Colonic mucosa (tissue), 4 donors: ENCODE measurements at regions not wholly inside any gene's neighbourhood (a gene's known extent, or its start where the extent isn't known, plus 50 kb on each side); places are given as distances from the start of the nearest gene placed in this dataset.

Experiments
- DNase-seq: peaks from one replicate; pipeline ENCODE4 v3.0.0-alpha.2; 2020
- H3K27ac ChIP-seq: fragments of 200-600 bp; one replicate; pipeline ENCODE4 v1.8.0; 2021
- H3K27me3 ChIP-seq: fragments of 200-600 bp; one replicate; pipeline ENCODE4 v1.8.0; 2021
- H3K36me3 ChIP-seq: fragments of 200-600 bp; one replicate; pipeline ENCODE4 v1.8.0; 2021
- H3K4me1 ChIP-seq: fragments of 200-600 bp; one replicate; pipeline ENCODE4 v1.8.0; 2021; ENCODE audit warnings: mild to moderate bottlenecking
- H3K4me3 ChIP-seq: fragments of 200-600 bp; one replicate; pipeline ENCODE4 v1.8.0; 2021
- H3K9ac ChIP-seq, 2 donors: one replicate each; pipeline ENCODE4 v1.7.0; 2013; ENCODE audit warnings: control low read depth in 2 of 2, low read depth in 2 of 2, low read length in 2 of 2
- H3K9me3 ChIP-seq: fragments of 200-600 bp; one replicate; pipeline ENCODE4 v1.8.0; 2021
- CTCF ChIP-seq: fragments of 200-600 bp; IDR thresholded peaks from one replicate; pipeline ENCODE4 v1.8.0; 2022; ENCODE audit warnings: antibody characterized with exemption, mild to moderate bottlenecking
- intact Hi-C: fragments of 100-400 bp; cut with DNase I; formaldehyde crosslinking; loops from one replicate; pipeline ENCODE4 v1.14.1; 2022
- donor health status: healthy.
- donor health status: DM: no; HTN: no; CAD: no.
- donor health status: DM: no; HTN: no; CAD: no.

GRCh38 chr15:52893338-52893737, 103.2 kb upstream of the ONECUT1 start:
- H3K27me3 ChIP-seq: no peaks in the 10 kb centered on the region
- no peak overlapping the region for H3K4me3 ChIP-seq
- no peak overlapping the region for H3K27ac ChIP-seq
- H3K36me3 ChIP-seq: no peaks in the 10 kb centered on the region
- DNase-seq: no peak
- no peak for TF ChIP-seq CTCF
- no peaks in the 10 kb centered on the region for H3K4me1 ChIP-seq
- H3K9me3 ChIP-seq: no peaks in the 10 kb centered on the region
- H3K9ac ChIP-seq: no peak overlapping the region
- intact Hi-C loops: no loop called here

DNA sequence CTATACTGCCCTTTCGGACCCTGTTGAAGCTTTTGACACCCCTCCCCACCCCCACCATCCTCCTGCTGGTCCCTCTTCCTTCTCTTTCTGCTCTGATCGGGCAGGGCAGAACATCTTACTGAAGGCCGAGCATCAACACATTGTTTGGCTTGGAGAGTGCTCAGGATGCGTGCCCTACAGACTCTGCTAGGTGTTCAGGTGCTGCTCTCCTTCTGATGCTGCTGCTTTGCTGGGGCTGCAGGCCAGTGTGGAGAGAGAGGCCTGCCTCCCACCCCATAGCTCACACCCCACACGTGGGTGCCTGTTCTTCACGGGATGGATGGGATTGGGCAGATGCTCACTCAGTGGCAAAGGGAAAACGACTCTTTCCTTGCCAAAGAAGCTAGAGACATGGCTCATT, 89.8 kb upstream of the ONECUT1 start:
- H3K36me3 ChIP-seq: no peaks in the 10 kb centered on the region
- H3K9me3 ChIP-seq: no peaks in the 10 kb centered on the region

DNA sequence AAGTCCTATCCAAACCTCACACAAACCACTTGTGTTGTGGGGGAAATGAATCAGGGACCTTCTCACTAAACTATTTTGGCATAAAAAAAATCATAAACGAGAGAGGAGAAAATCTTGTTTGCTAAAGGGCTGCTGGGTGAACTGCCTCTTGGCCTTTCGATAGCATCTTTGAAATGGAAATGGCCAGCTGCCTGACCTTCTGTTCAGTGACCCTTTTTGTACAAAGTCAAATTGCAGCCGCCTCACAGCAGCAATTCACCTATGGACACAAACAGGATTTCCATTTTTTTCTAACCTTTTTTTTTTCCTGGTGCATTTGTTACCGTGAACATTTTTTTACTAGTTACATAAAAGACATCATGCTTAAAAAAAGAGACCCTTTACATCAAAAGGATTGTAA, 89.0 kb upstream of the ONECUT1 start:
- H3K9ac ChIP-seq: no peak overlapping the region
- DNase-seq: no peak
- intact Hi-C loops: no loop called here
- H3K9me3 ChIP-seq: no peaks in the 10 kb centered on the region
- H3K36me3 ChIP-seq: no peaks in the 10 kb centered on the region
- no peak overlapping the region for H3K27ac ChIP-seq
- no peak overlapping the region for H3K4me3 ChIP-seq
- H3K4me1 ChIP-seq: no peaks in the 10 kb centered on the region
- no peaks in the 10 kb centered on the region for H3K27me3 ChIP-seq
- TF ChIP-seq CTCF: no peak

More for the DNA sequence above, 89.8 kb upstream of the ONECUT1 start:
- no peaks in the 10 kb centered on the region for H3K4me1 ChIP-seq
- H3K4me3 ChIP-seq: no peak overlapping the region
- H3K9ac ChIP-seq: no peak overlapping the region
- DNase-seq: no peak
- no peak for TF ChIP-seq CTCF
- intact Hi-C loops: no loop called here
- H3K27me3 ChIP-seq: no peaks in the 10 kb centered on the region
- no peak overlapping the region for H3K27ac ChIP-seq

- H3K27ac ChIP-seq: no peak overlapping the region
- no peak overlapping the region for H3K9ac ChIP-seq
- H3K9me3 ChIP-seq: no peaks in the 10 kb centered on the region
- TF ChIP-seq CTCF: no peak
- H3K4me1 ChIP-seq: no peaks in the 10 kb centered on the region
- no peaks in the 10 kb centered on the region for H3K27me3 ChIP-seq
- H3K4me3 ChIP-seq: no peak overlapping the region
- DNase-seq: no peak
- no peaks in the 10 kb centered on the region for H3K36me3 ChIP-seq
- intact Hi-C loops: no loop called here
Observed at GRCh38 chr15:52876991-52877663, 87.0 kb upstream of the ONECUT1 start.

- no peaks in the 10 kb centered on the region for H3K36me3 ChIP-seq
- intact Hi-C loops: no loop called here
- H3K4me1 ChIP-seq: no peaks in the 10 kb centered on the region
- H3K4me3 ChIP-seq: no peak overlapping the region
- no peak for DNase-seq
- no peaks in the 10 kb centered on the region for H3K9me3 ChIP-seq
- H3K27me3 ChIP-seq: no peaks in the 10 kb centered on the region
- TF ChIP-seq CTCF: no peak
- H3K9ac ChIP-seq: no peak overlapping the region
- H3K27ac ChIP-seq: no peak overlapping the region
Observed at GRCh38 chr15:52872036-52872818, 82.1 kb upstream of the ONECUT1 start.
